Central memory CD8-positive, alpha-beta T cell (primary cell): ENCODE measurements at regions not wholly inside any gene's neighbourhood (a gene's known extent, or its start where the extent isn't known, plus 50 kb on each side); places are given as distances from the start of the nearest gene placed in this dataset.

Source experiments
- ATAC-seq: fragments of 150-1000 bp; cut with Tn5 transposase; replicated peaks from 2 replicates; pipeline ENCODE4 v1.10.0; 2022; ENCODE audit warnings: mild to moderate bottlenecking, moderate FRiP score, moderate number of reproducible peaks; ENCODE audit not compliant: poor library complexity, severe bottlenecking; ENCODE audit errors: extremely low read depth
- DNase-seq, 2 donors: peaks; one replicate each; pipeline ENCODE4 v3.0.0; 2021; ENCODE audit warnings: low spot score in 2 of 2
- H3K27ac Mint-ChIP-seq: one replicate; pipeline ENCODE4 v1.8.0; 2022; ENCODE audit warnings: low read depth, mild to moderate bottlenecking, moderate library complexity, mixed read lengths
- H3K27me3 Mint-ChIP-seq: one replicate; pipeline ENCODE4 v1.8.0; 2022; ENCODE audit warnings: mixed read lengths
- H3K36me3 Mint-ChIP-seq: one replicate; pipeline ENCODE4 v1.8.0; 2022; ENCODE audit warnings: mild to moderate bottlenecking, moderate library complexity, mixed read lengths; ENCODE audit not compliant: insufficient read depth
- H3K4me1 Mint-ChIP-seq: one replicate; pipeline ENCODE4 v1.8.0; 2022; ENCODE audit warnings: mixed read lengths
- H3K4me3 Mint-ChIP-seq: one replicate; pipeline ENCODE4 v1.8.0; 2022; ENCODE audit warnings: mild to moderate bottlenecking, moderate library complexity, mixed read lengths
- H3K9me3 Mint-ChIP-seq: one replicate; pipeline ENCODE4 v1.8.0; 2022; ENCODE audit warnings: mixed read lengths

DNA sequence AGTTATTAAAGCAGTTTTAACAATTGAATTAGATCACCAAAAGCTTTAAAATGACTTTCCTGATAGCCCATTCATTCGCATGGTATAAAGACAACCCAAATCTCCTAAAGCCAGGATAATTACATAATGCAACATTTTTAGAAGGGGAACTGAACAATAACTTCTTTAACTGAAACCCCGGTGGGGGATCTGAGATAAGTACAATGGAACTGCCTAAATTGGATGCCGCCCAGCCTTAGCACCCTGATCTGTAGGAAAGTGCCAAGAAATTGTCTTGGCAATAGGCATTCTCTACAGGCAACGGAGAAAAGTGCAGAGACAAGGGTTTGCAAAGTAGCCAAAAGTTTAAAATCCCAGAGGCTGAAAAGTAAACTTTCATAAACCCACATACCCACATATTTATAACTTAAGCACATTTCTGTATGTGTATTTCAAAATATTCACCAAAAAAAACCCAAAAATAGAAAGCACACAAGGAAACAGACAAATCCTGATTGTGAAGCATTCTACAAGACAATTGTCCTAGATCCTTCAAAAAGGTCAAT lies 98.8 kb upstream of the BEND6 start:
- Mint-ChIP-seq H3K4me3 (no peak overlapping the region), H3K9me3 (no peaks in the 10 kb centered on the region)
- ATAC-seq, result no peak

DNA sequence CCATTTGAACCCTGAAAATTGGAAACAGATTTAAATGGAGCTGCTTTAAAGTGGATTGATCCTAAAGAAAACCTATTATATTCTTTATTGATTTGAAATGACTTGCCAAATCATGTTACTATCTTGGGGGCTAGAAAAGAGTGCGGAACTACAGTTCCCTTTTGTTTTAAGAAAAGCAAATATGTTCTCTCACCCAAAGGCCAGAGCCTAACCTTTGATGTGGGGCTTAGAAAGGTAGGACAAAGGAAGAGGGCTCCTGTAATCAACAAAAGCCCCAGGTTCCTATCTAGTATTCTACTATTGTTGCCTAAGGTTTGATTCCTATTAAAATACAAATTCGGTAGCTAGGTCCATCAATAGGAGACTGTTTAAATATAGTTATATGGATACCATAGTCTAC lies 100.8 kb upstream of the BEND6 start:
- Mint-ChIP-seq H3K4me3 (no peak overlapping the region), H3K27me3 (peaks cover 68% of the 10 kb centered on the region), H3K36me3 (peaks cover 1% of the 10 kb centered on the region), H3K27ac (no peak overlapping the region), H3K9me3 (no peaks in the 10 kb centered on the region), H3K4me1 (peaks cover 9% of the 10 kb centered on the region)
- no peak for ATAC-seq
- DNase-seq, result no peak

More for the DNA sequence above, 98.8 kb upstream of the BEND6 start:
- peaks cover 1% of the 10 kb centered on the region for H3K36me3 Mint-ChIP-seq
- H3K4me1 Mint-ChIP-seq, result peaks cover 8% of the 10 kb centered on the region
- peaks cover 63% of the 10 kb centered on the region for H3K27me3 Mint-ChIP-seq
- no peak for DNase-seq
- H3K27ac Mint-ChIP-seq, result no peak overlapping the region

DNA sequence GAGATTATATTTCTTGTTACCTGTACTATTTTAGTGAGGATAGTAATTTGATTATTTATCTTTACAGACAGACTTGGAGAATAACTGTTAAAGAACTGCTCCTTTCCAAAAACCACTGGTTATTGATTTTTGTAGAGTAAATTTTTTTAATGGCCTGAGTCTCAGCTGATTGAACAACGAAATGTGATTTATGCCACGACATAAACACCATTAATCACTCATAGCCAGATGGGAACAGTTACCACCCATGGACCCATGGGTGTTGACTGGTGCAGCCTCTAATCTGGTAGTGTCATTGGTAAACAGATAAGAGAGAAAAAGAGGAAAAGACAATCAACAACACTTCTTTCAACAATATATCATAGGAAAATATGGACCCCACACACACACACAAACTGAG lies 101.4 kb upstream of the BEND6 start:
- ATAC-seq (no peak), DNase-seq (no peak)
- Mint-ChIP-seq H3K4me3 (no peak overlapping the region), H3K27me3 (peaks cover 69% of the 10 kb centered on the region), H3K36me3 (peaks cover 1% of the 10 kb centered on the region), H3K4me1 (peaks cover 9% of the 10 kb centered on the region), H3K9me3 (no peaks in the 10 kb centered on the region), H3K27ac (no peak overlapping the region)

DNA sequence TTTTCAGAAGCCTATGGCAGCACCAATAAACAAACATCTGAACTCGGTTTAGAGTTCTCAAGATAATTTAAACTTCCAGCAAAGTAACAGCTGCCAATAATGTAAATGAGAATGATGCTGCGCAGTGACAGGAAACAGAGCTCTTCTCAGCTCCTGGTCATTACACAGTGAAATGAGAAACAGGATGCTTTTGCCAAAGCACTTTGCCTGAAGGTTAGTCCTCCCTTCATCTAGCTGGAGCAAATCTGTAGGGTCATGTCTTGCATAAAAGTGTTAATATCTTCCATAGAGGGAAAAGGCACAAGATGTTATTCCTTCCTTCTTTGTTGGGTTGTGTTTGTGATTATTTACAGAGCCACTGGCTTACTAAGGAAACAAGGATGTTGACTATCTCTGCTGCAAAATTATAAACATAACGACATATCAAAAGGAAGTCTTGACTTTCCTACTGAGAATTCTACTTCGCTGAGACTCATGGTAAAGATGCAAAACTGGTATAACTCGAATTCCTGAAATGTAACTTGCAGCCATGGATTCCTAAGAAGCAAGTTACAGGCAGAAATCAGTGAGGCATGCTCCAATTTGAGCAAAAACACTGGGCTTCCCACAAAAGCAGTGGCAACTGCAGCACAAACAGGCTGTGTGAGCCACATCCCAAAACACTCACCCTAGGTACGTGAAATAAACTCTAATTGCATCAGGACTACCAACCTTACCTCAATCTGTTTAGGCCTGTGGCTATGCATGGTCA lies 102.5 kb upstream of the BEND6 start:
- Mint-ChIP-seq H3K27me3 (peaks cover 78% of the 10 kb centered on the region), H3K27ac (no peak overlapping the region), H3K4me1 (peaks cover 9% of the 10 kb centered on the region), H3K9me3 (no peaks in the 10 kb centered on the region), H3K4me3 (no peak overlapping the region), H3K36me3 (peaks cover 1% of the 10 kb centered on the region)
- DNase-seq, result no peak
- no peak for ATAC-seq

DNA sequence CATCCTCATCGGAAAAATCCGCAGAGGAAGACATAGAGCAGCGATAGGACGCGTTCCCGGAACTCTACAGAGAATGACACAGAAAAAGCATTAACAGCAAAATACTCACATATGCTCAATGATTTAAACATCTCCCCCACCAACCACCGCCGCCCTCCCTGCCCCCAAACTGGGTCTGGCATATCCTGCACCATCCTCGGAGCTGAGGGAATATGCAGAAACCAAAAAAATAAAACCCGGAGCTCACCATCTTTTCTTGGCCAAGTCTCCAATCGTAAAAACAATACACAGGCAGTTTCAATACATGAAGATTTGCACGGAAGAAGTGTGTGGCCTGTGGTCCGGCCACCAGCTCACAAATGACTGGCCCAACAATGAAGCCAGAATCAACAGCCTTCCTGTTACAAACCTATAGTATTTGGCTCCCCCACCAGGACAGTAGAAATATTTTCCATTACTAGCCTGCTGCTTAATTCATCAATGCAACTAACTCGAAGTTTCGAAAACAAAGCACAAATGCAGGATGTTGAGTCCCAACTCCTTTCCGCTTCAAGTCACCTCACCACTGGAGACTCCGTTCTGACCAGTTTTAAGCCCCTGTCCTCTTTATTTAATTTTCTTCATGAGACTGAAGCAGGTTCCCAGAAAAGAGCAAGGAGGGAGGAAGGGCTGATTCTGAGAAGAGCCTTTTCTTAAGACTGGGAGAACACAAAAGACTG lies 103.2 kb upstream of the BEND6 start:
- Mint-ChIP-seq H3K9me3 (no peaks in the 10 kb centered on the region), H3K27ac (no peak overlapping the region), H3K27me3 (peaks cover 83% of the 10 kb centered on the region), H3K4me3 (peak overlapping the region; percentile 35), H3K4me1 (peaks cover 9% of the 10 kb centered on the region), H3K36me3 (peaks cover 1% of the 10 kb centered on the region)
- DNase-seq (no peak), ATAC-seq (no peak)

DNA sequence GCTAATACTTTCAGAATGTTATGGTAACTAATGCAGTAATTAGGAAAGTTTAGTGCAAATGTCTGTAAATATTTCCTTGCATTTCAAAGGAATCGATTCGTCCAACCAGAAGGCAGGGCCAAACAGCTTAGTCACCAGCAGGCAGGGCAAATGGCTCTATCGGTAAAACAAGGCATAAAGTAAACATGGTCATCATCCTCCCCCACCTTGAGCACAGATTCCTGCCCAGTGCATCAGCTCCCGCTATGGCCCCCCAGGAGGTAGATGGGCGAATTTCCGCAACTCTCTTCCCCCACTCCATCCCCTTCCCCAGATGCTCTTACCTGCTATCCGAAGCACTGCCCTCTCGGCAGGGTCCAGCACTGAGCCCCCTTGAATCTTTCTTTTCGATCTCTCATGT lies 103.8 kb upstream of the BEND6 start:
- Mint-ChIP-seq H3K9me3 (no peaks in the 10 kb centered on the region), H3K36me3 (peaks cover 1% of the 10 kb centered on the region), H3K27me3 (peaks cover 79% of the 10 kb centered on the region), H3K27ac (no peak overlapping the region), H3K4me3 (peak overlapping the region; percentile 35), H3K4me1 (peaks cover 9% of the 10 kb centered on the region)
- DNase-seq, result no peak
- ATAC-seq, result no peak

DNA sequence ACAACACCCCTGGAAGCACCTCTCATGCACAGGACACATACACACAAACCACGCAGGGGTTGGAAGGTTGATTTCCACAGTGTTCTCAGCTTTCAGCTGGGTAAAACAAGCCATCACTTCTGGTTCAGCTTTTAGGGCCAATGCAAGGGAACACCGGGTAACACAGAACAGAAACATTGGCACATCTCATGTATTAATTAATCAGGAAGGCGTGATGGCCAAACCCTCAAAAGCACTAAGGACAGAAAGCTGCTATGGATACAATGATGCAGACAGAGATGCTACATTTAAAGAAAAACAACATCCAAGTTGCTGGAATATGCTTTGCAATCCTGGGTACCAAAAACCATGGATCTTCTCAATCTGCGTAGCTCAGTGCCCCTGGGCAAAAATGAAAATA lies 104.3 kb upstream of the BEND6 start:
- ATAC-seq (no peak), DNase-seq (no peak)
- Mint-ChIP-seq H3K9me3 (no peaks in the 10 kb centered on the region), H3K4me1 (peaks cover 9% of the 10 kb centered on the region), H3K27ac (no peak overlapping the region), H3K36me3 (peaks cover 1% of the 10 kb centered on the region), H3K27me3 (peaks cover 76% of the 10 kb centered on the region), H3K4me3 (no peak overlapping the region)

DNA sequence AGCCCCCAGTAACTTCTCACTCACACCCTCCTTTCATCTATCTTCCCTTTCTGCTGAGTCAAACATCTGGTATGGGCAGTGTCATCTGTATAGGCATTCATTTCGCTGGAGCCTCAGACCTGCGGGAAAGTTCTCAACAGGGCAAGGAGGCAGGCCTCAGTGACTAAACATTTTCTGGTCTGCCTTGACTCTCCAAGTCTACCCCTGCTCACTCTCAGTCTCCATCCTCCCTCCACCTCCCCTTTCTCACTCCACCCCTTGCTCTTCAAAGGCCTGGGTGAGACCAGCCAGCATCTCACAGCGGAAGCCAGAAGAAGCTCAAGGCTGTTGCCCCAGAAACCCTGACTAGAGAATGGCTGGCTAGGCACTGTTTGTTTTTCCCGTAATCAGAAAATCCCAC lies 105.0 kb upstream of the BEND6 start:
- Mint-ChIP-seq H3K9me3 (no peaks in the 10 kb centered on the region), H3K4me3 (no peak overlapping the region), H3K27ac (no peak overlapping the region), H3K4me1 (peaks cover 9% of the 10 kb centered on the region), H3K27me3 (peaks cover 76% of the 10 kb centered on the region), H3K36me3 (peaks cover 1% of the 10 kb centered on the region)
- DNase-seq, result no peak
- no peak for ATAC-seq

DNA sequence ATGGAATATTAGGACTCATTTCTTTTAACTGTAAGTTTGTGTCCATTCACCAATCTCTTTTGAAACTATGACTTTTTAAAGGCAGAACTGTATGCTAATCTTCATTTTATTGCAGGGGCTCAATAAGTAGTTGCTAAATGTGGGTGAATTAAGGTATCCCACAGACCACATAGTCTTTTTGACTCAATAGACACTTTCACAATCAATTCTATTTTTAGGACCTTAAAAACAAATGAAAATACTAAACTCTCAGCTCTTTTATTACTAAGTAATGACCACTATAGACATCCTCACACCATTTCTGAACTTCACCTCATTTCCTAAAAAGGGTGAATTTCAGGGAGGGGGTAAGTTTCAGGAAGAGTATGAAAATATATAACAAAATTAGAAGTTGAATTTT lies 106.8 kb upstream of the BEND6 start:
- no peak for DNase-seq
- H3K9me3 Mint-ChIP-seq, result no peaks in the 10 kb centered on the region
- ATAC-seq, result no peak
- peaks cover 76% of the 10 kb centered on the region for H3K27me3 Mint-ChIP-seq
- H3K27ac Mint-ChIP-seq, result no peak overlapping the region
- H3K4me1 Mint-ChIP-seq, result peaks cover 9% of the 10 kb centered on the region
- H3K36me3 Mint-ChIP-seq, result peaks cover 1% of the 10 kb centered on the region
- H3K4me3 Mint-ChIP-seq, result no peak overlapping the region

DNA sequence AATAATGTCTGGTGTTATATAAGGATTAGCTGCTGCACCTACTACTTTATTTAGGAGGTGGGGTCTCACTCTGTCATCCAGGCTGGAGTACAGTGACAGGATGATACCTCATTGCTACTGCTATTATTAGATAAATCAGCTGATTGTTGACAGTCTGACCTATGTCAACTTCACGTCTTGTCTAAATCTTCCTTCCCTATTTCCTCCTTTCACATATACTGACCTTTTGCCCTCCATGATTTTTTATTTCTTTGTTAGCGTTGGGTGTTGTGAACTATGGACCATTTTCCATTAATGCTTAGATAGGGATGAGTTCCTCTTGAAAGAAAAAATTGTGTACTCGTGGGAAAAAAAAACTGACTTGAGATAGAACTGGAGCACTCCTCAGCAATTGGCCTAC lies 109.9 kb upstream of the BEND6 start:
- Mint-ChIP-seq H3K36me3 (peaks cover 2% of the 10 kb centered on the region), H3K4me3 (no peak overlapping the region), H3K27ac (no peak overlapping the region), H3K4me1 (peaks cover 6% of the 10 kb centered on the region), H3K27me3 (peaks cover 75% of the 10 kb centered on the region), H3K9me3 (no peaks in the 10 kb centered on the region)
- DNase-seq (no peak), ATAC-seq (no peak)

DNA sequence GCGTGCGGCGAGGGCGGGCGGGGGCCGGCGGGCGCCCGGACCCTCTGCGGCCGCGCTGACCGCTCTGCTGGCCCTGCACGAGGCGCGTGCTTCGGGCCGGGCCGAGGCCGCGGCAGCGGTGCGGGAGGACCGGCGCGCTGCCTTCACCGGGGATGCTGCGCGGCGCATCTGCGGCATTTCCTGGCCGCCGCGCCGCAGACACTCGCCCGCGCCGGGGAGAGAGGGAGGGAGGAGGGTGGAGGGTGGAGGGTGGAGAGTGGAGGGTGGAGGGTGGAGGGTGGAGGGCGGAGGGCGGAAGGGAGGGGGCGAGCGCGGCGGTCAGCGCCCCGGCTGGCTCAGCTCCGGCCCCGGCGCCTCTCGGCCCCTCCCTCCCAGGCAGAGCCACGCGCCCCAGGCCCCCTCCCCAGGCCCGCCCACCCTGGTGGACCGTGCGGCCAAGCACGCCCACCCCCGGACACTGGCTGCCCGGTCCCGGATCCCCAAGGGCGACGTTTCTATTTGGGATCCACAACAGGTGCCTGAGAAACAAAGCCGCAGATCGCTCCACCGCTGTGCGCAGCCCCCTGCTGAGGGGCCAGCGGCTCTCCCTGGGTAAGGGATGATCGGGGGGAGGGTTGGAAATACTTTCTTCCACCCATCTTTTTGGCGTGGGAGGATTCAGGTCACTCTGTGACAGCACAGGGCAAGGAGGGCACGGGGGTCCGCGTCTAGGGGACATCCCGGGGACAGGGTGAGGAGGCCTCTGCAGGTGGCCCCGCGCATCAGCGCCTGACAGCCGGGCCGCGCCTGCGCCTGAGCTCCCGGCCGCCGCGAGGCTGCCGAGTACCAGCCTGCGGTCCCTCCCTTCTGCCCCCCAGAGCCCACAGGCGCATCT lies 111.2 kb upstream of the BEND6 start:
- H3K4me3 Mint-ChIP-seq, result peak overlapping the region; percentile 62
- H3K27ac Mint-ChIP-seq, result no peak overlapping the region
- DNase-seq (no peak), ATAC-seq (peak; percentile 64)
- peaks cover 74% of the 10 kb centered on the region for H3K27me3 Mint-ChIP-seq
- no peaks in the 10 kb centered on the region for H3K9me3 Mint-ChIP-seq
- peaks cover 6% of the 10 kb centered on the region for H3K4me1 Mint-ChIP-seq
- peaks cover 2% of the 10 kb centered on the region for H3K36me3 Mint-ChIP-seq

DNA sequence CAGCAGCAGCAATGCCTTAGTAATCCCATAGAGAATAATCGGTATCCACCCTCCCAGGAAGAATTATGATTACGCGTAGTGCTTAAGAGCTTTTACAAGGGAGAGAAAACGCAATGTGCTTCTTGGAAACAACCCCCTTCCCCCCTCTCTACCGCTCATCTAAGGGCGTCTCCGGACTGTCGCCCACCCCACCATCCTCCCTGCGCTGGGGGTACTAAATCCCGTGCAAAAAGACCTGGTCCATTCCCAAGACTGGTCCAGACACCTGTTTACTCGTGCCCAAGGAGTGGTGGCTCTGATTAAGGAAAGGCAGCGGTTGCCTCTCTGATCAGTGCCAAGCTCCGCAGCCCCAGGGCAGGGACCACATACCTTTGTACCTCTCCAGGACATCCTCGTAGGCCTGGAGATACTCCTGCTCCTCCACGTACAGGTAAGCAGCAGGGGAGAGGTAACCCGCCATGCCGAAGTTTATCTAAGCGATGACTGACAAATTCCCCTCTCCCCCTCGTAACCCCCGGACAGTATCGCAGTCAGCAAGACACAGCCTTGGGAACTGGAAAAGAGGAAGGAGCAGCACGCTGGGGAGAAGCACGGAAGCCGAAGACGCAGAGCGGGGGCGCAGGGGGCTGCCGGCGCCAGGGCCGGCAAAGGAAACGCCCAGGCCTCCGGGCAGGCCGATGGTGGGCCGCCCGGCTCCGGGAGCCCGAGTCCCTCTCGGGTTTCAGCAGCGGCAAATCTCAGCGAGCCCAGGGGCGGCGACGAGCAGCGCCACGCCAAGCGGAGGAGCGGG lies 112.0 kb upstream of the BEND6 start:
- H3K27me3 Mint-ChIP-seq, result peaks cover 79% of the 10 kb centered on the region
- ATAC-seq (peak; percentile 11), DNase-seq (no peak)
- H3K36me3 Mint-ChIP-seq, result peaks cover 2% of the 10 kb centered on the region
- H3K4me1 Mint-ChIP-seq, result peaks cover 6% of the 10 kb centered on the region
- peak overlapping the region; percentile 62 for H3K4me3 Mint-ChIP-seq
- H3K27ac Mint-ChIP-seq, result no peak overlapping the region
- no peaks in the 10 kb centered on the region for H3K9me3 Mint-ChIP-seq
